ENCODE measurements at regions not wholly inside any gene's neighbourhood (a gene's known extent, or its start where the extent isn't known, plus 50 kb on each side); places are given as distances from the start of the nearest gene placed in this dataset.

DNA sequence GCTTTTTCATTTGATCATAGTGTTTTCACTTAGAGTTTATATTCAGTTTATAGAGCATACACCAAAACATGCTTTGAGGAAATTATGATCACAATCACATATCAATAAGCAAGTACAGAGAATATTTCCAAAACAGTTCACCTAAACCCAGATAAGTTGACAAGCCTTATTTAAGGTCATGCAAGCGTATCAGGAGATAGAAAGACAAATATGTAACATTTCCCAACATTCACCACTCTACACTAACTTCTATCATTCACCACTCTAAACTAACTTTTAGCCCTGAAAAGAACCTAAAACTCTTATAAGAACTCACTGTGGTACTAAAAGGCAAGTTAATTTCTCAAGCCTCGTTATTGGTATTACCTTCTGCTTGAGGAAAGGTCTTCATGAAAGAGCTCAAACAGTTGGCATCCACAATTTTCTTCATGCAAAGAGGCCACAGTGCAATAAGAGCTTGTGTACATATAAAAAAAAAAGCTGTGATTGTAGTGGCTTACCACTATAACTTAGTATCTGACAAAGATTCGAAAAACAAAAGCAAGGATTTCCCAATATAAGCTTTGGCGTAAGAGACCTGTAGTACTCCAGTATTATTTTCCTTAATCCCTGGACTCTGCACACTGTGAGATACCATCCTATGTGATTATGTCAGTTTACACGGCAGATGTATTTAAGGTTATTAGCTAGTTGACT is 903.3 kb downstream of the STIM2 start:
- Histone ChIP-seq H3K9me3 (ENCODE audit: low read depth, low read length) (no peaks in the 10 kb centered on the region), H3K27me3 (ENCODE audit: insufficient read depth, low read length) (no peaks in the 10 kb centered on the region), H3K4me2 (ENCODE audit: insufficient read depth, low read length) (no peak overlapping the region), H3K36me3 (ENCODE audit: insufficient read depth, low read length) (no peaks in the 10 kb centered on the region), H2AFZ (ENCODE audit: low read length) (no peak overlapping the region), H4K20me1 (ENCODE audit: insufficient read depth, low read length) (no peaks in the 10 kb centered on the region), H3K27ac (ENCODE audit: low read depth, low read length) (no peak overlapping the region), H3K4me3 (ENCODE audit: insufficient read depth, low read length) (no peak overlapping the region), H3K79me2 (ENCODE audit: insufficient read depth, low read length) (no peaks in the 10 kb centered on the region), H3K4me1 (ENCODE audit: insufficient read depth, low read length) (no peaks in the 10 kb centered on the region)
- TF ChIP-seq, protein P1, sequence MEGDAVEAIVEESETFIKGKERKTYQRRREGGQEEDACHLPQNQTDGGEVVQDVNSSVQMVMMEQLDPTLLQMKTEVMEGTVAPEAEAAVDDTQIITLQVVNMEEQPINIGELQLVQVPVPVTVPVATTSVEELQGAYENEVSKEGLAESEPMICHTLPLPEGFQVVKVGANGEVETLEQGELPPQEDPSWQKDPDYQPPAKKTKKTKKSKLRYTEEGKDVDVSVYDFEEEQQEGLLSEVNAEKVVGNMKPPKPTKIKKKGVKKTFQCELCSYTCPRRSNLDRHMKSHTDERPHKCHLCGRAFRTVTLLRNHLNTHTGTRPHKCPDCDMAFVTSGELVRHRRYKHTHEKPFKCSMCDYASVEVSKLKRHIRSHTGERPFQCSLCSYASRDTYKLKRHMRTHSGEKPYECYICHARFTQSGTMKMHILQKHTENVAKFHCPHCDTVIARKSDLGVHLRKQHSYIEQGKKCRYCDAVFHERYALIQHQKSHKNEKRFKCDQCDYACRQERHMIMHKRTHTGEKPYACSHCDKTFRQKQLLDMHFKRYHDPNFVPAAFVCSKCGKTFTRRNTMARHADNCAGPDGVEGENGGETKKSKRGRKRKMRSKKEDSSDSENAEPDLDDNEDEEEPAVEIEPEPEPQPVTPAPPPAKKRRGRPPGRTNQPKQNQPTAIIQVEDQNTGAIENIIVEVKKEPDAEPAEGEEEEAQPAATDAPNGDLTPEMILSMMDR (IDR thresholded peaks at IDR 0.05; ENCODE audit: extremely low read depth, low read depth, low read length): no peak
- DNase-seq (ENCODE audit: insufficient read length, low spot score, missing footprints): no peak

DNA sequence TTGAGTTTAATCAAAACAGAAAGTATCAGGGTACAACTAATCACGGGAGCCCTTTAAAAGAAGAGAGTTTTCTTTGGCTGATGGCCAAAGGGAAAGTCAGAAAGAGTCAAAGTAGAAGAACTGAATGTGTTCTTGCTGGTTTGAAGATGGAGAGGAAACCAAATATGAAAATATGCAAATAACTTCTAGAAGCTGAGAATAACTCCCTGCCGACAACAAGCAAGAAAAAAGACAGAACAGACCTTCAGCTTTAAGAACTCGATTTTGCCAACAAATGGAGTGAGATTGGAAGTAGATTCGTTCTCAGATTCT is 903.8 kb downstream of the STIM2 start:
- Histone ChIP-seq H3K27ac (ENCODE audit: low read depth, low read length) (no peak overlapping the region), H3K27me3 (ENCODE audit: insufficient read depth, low read length) (no peaks in the 10 kb centered on the region), H3K79me2 (ENCODE audit: insufficient read depth, low read length) (no peaks in the 10 kb centered on the region), H3K4me1 (ENCODE audit: insufficient read depth, low read length) (no peaks in the 10 kb centered on the region), H3K36me3 (ENCODE audit: insufficient read depth, low read length) (no peaks in the 10 kb centered on the region), H2AFZ (ENCODE audit: low read length) (no peak overlapping the region), H3K4me2 (ENCODE audit: insufficient read depth, low read length) (no peak overlapping the region), H3K4me3 (ENCODE audit: insufficient read depth, low read length) (no peak overlapping the region), H4K20me1 (ENCODE audit: insufficient read depth, low read length) (no peaks in the 10 kb centered on the region), H3K9me3 (ENCODE audit: low read depth, low read length) (no peaks in the 10 kb centered on the region)
- DNase-seq (ENCODE audit: insufficient read length, low spot score, missing footprints): no peak
- TF ChIP-seq, protein P1 (IDR thresholded peaks at IDR 0.05; ENCODE audit: extremely low read depth, low read depth, low read length): no peak

DNA sequence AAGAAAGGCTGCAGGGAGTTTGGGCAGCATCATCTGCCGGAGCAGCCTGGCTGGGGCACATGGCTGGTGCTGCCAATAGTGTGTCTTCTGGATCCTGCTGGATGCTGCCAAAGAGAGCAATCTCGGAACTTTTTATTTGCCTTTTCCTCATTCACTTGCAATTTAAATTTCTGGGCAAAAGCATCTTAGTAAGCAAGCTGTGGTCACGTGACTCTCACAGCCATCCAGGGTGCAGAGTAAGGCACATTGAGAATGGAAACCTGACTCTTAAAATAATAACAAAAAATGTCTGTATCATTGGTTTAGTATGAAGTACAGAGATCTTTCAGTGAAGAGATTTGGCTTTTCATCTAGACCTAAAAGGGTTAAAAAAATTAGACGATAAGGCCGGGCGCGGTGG is 910.3 kb downstream of the STIM2 start:
- Histone ChIP-seq H4K20me1 (ENCODE audit: insufficient read depth, low read length) (no peaks in the 10 kb centered on the region), H3K4me2 (ENCODE audit: insufficient read depth, low read length) (no peak overlapping the region), H3K27ac (ENCODE audit: low read depth, low read length) (no peak overlapping the region), H3K4me1 (ENCODE audit: insufficient read depth, low read length) (no peaks in the 10 kb centered on the region), H3K4me3 (ENCODE audit: insufficient read depth, low read length) (no peak overlapping the region), H2AFZ (ENCODE audit: low read length) (no peak overlapping the region), H3K9me3 (ENCODE audit: low read depth, low read length) (no peaks in the 10 kb centered on the region), H3K27me3 (ENCODE audit: insufficient read depth, low read length) (no peaks in the 10 kb centered on the region), H3K79me2 (ENCODE audit: insufficient read depth, low read length) (no peaks in the 10 kb centered on the region), H3K36me3 (ENCODE audit: insufficient read depth, low read length) (no peaks in the 10 kb centered on the region)
- TF ChIP-seq, protein P1 (IDR thresholded peaks at IDR 0.05; ENCODE audit: extremely low read depth, low read depth, low read length): no peak
- no peak for DNase-seq (ENCODE audit: insufficient read length, low spot score, missing footprints)

DNA sequence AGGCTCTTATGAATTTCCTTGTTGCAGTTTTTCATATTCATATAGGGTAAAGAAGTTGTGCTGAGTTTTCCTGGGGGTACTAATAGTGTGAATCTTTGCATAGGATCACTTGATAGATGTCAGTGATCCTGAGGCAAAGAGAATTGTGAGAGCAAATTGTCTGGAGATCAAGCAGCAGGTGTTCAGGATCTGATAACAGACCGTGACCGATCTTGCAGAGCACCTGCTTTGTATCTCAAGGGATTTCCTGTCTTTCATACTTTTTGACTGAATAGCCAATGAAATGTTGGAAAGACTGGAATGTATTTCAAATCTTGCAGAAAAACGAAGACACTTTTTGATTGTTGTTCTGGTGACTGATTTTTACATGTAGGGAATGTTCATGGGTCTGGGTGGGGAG is 914.5 kb downstream of the STIM2 start:
- Histone ChIP-seq H3K79me2 (ENCODE audit: insufficient read depth, low read length) (no peaks in the 10 kb centered on the region), H3K27ac (ENCODE audit: low read depth, low read length) (no peak overlapping the region), H3K4me2 (ENCODE audit: insufficient read depth, low read length) (no peak overlapping the region), H4K20me1 (ENCODE audit: insufficient read depth, low read length) (no peaks in the 10 kb centered on the region), H2AFZ (ENCODE audit: low read length) (no peak overlapping the region), H3K4me1 (ENCODE audit: insufficient read depth, low read length) (no peaks in the 10 kb centered on the region), H3K27me3 (ENCODE audit: insufficient read depth, low read length) (no peaks in the 10 kb centered on the region), H3K4me3 (ENCODE audit: insufficient read depth, low read length) (no peak overlapping the region), H3K36me3 (ENCODE audit: insufficient read depth, low read length) (no peaks in the 10 kb centered on the region), H3K9me3 (ENCODE audit: low read depth, low read length) (no peaks in the 10 kb centered on the region)
- no peak for DNase-seq (ENCODE audit: insufficient read length, low spot score, missing footprints)
- TF ChIP-seq, protein P1 (IDR thresholded peaks at IDR 0.05; ENCODE audit: extremely low read depth, low read depth, low read length): no peak
